GM18858 (cell line): ENCODE measurements at regions not wholly inside any gene's neighbourhood (a gene's known extent, or its start where the extent isn't known, plus 50 kb on each side); places are given as distances from the start of the nearest gene placed in this dataset.

ENCODE experiments used
- ATAC-seq: cut with Tn5 transposase; IDR thresholded peaks from one replicate; pipeline ENCODE4 v1.9.1; 2021; ENCODE audit not compliant: unreplicated experiment

DNA sequence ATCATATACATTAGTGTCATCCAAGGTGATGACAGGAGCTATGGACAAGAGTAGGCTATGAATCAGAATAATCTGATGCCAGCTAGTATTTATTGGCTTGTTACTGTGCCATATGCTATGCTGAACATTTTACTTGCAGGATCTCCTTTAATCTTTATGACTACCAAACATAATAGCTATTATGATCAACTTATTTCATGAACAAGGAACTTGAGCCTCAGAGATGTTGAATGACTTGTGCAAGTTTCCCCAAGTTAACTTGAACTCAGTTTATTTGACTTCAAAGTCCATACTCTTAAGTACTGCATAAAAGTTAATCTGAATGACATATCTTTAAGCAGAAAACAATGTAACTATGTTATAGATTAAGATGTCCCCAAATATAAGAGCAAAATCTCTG lies 178.8 kb upstream of the ARHGAP20 start:
- no peak for ATAC-seq

DNA sequence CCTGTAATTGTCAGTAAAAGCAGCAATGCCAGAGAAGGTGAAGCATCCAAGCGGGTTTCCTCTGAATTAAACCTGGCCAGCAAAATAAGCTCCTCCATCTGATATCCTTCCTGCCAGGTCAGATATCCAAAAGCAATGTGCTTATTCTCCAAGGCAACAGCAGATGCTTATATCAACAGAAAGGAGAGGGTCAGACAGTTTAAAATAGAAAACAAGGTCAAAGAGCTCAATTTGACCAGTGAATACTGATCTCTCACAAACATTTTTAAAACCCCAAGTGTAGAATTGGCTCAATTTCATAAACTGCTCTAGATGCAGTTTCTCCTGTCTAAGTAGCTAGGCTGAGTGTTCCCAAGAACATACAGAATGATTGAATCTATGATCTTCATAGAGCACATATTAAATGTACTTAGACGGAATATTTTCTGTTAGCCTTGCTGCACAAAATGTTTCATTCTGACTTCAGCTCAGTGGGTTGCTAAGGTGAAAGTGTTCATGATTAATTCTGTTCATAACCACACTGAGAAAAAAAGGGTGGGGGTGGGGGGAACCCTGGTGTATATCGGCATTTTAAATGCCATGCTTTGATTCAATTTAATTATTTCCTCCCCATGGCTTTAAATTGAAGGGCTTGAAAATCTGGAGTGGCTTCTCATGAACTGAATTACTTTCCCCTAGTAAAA lies 174.2 kb upstream of the ARHGAP20 start:
- no peak for ATAC-seq

DNA sequence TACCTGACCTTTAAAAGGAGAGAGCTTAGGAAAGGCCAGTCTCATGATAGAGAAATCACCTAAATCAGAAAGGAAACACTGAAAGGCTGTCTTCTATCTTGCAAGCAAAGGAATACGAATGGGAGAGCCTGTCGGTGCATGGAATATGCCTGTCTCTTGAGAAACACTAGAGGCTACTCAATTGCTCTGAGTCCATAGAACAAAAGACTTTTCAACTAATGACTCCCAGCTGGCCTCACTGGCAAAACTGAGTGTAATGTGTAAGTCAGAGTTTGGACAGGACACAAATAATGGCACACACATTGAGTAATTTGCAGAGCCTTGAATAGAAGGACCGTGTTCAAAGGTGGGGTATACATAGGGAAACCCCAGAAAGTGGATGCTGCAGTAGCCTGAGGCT lies 171.0 kb upstream of the ARHGAP20 start:
- ATAC-seq: no peak

DNA sequence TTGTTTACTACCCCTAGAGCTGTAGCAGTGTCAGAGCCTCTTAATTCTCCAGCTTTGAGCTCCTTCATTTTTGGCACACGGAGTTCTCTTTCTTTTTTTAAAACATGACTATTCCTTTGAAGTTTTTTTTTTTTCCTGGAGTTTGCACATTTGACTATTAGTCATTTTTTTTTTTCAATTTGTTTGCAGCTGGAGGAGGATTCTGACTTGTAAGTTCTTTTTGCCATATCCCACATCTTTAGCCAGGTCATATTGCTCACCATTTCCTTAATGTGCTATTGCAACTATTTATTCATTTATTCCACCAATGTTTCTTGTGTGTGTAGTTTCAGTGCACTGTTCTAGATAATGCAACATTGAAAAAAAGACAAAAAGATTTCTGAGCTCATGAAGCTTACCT lies 166.3 kb upstream of the ARHGAP20 start:
- no peak for ATAC-seq

DNA sequence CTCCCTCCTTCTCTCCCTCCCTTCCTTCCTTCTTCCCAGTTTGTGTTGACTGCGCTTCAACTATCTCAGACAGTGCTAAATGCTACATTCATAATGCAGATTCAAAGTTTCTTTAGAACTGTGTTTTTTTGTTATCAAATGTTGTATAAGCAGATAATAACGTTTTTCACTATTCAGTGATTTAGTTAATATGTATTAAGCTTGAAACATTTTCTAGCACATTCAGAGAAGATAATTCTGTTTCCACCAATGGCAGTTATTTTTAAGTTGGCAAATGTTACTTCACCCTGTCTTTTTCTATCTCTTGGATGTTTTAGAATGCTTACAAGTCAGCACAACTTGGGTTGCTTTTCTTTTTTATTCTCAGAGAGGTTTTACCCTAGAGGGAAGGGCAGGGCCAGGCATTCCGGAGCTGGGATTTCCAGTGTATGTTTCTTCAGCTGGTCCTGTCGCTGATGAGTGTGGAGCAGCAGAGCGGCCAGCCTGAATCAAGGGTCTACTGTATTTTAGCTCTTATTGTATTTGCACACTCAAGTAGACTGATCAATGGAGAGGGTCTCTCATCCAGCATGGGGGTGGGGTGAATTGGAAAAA lies 162.3 kb upstream of the ARHGAP20 start:
- no peak for ATAC-seq

DNA sequence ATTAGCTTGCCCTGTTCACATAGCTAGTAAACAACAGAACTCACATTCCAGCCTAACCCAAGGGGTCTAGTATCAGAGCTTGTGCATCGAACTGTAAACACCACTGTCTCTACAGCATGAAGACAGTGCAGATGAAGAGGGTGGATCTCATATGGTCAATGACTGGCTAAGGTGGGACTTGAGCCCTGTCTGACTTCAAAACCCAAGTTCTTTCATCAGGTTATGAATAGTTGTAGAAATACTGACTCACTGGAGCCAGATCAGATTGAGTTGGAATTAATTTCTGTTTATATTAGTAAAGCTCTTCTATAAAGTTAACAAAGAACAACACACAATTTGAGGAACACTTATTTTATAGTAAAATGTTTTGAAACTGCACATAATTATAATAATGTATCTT lies 161.7 kb upstream of the ARHGAP20 start:
- ATAC-seq: no peak

DNA sequence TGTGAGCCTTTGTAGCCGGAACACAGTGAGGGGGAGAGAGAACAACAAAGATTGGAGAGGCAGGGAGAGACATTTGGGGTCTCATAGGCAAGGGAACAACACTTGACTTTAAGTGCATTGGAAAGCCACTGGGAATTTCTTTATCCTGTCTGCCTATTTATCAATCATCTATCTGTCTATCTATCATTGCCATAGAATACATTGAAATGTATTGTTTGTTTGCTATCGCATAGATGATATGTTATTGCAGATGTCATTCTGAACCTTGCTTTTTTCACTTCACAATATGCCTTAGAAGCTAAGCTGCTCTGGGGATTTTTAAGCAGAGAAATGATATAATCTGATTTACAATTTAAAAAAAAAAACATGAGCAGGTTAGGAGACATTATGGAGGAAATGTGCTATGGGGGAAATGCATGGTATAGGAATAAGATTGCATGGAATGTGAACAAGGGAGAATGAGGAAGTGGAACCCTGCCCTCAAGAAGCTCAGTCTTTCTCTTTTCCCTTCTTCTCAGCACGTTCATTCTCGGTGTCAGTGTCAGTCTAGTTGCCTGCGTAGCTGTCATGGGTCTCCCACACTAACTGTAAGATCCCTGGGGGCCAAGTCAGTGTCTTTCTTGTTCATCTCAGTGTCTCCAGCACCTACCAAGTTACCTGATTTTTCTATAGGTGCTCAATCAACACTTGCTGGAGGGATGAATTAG lies 158.7 kb upstream of the ARHGAP20 start:
- ATAC-seq: no peak

DNA sequence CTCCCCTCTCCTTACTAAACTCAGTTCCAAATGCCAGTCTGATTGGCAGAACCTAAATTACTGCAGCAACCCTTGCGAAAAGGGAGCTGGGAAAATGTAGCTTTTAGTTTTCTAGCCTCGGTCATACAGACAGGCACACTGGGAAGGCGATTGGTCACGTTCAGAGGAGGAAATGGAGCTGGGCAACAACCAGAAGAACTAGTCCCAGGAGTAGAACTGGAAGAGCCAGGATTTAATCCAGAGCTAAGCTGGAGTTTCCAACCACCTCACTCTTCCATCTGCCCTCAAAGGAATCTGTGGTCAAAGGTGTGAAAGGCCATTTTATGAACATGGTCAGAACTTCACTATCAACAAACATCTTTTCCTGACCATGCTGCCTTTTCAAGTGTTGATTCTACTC lies 155.7 kb upstream of the ARHGAP20 start:
- ATAC-seq: no peak

DNA sequence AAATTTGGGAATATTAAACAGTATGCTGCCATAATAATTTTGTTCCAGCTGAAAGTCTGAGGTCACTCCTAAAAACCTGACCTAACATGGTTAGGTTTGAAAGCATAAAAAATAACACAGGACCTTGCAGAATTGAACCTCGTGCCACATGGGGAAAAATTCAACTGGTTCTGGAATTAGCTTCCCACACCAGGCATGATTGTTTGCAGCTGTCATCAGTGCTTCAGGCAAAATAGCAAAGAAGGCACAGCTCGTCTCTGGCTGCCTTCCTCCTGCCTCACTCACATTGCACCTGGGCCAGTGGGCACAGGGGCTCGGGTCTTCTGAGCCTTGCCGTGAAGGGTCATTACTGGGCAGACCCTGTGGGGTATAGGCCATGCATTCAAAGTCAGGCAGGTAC lies 153.8 kb upstream of the ARHGAP20 start:
- no peak for ATAC-seq

DNA sequence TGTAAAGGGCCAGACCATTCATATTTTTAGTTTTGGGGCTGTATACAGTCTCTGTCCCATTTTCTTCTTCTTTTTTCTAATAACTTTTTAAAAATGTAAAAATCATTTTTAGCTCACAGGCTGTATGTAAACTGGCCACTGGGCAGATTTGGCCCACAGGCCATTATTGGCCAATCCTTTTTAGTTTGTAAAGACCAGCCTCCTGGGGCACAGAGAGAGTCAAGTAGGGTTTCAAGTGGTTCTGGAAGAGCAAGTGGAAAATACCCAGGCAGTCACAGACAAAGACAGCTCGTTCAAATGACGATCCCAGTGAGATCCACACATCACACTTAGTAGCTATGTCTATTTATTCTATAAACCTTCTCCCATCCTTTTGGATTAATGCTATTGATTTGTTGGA lies 150.2 kb upstream of the ARHGAP20 start:
- ATAC-seq: no peak

DNA sequence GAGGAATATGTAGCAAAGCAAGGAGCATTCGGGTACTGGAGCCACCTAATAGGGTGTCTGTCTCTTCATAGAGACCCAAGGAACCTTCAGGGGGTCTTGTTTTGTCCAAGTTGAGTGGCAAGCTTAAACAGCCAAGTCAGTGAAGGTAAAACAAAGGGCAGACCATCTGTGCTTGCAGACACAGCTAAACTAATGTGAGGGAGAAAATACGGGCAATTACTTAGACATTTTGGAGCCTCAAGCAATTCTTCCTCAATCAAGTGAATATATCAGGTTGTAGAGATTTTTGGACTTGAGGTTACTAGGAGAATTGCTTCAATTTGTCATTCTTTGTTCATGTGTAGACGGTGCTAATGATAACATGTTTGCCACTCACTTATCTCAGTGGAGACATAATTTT lies 148.2 kb upstream of the ARHGAP20 start:
- no peak for ATAC-seq

DNA sequence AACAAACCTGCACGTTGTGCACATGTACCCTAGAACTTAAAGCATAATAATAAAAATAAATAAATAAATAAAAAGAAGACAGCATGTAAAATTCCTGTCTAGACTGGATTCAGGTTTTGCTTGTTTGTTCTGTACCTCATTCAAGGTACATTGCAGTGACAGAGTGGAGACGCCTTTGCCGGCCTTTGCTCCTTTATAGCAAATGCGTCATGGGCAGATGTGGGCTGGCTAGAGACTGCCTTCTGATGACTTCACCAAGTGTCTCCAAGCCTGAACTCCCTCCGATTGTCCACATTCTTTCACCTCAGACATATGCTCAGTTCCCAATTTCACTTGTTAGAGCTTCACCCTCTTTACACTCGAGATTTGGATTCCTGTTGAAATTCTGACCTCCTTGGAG lies 147.8 kb upstream of the ARHGAP20 start:
- no peak for ATAC-seq

DNA sequence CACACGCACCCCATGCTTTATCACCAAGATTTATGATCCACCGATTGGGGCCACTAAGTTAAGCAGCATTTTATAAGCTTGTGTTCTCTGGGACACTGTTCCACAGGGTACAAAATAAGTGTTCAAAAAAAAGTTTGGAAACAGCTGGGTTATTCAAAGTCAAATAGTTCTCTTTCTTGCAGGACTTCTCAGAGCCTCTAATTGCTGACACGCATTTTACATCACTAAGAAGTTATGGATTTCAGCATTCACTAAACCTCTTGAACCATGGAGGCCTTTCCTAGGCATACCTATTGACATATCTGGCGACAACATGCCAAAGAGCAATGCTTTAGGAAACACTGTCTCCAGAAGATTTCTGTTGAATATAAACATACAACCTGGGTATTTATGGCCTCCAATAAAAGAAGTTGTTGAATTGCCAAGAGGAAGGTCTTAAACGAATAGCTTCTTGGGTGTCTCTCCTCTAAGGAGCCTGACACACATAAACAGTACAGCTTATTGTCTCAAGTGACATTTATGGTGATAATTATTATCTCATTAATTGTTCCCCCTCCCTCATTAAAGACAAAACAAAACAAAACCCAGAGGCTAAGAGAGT lies 147.1 kb upstream of the ARHGAP20 start:
- ATAC-seq: no peak

DNA sequence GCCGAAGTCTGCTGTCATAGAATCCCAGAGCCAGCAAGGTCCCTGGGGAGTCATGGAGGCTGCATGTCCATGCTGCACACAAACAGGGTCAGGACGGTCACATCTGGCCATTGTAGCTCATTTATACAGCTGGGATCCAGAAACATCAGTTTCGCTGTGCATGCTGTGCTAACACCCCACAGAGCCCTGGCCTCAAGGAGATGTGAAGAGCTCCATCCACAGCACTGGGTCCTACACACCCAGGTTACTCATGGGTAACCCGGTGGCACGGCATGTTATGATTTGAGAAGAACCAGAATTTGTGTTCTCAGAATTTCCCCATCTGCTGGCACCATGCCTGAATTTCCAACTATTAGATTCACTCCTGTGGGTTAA lies 146.3 kb upstream of the ARHGAP20 start:
- ATAC-seq: peak; percentile 59

DNA sequence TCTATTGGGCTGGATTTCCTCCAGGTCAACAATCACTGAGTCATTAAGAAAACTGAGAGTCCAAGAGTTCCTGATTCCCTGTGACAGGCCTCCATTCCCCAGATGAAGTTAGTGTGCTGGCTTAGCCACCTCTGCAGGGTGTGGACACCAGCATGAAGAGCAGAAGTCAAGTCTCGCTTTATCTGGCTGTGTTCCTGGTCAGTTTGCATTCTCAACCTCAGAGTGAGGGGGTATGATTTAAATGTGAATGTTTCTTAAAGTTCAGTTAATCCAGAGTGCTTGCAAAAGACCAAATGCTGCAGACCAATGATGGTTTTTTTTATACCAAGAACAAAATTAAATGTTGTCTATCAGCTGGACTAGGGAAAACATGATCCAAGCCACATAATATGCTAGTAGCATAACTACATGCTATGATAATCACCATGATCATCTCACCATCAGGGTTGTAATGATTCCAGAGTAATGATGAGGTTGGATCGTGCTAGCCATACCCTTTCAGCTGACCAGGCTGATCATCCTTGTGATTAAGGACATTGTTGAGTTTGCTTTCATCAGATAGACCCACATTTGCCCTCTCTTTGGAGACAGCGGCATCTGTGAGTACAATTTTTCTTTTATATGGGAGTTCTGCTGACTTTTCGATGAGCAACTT lies 145.8 kb upstream of the ARHGAP20 start:
- ATAC-seq: no peak

DNA sequence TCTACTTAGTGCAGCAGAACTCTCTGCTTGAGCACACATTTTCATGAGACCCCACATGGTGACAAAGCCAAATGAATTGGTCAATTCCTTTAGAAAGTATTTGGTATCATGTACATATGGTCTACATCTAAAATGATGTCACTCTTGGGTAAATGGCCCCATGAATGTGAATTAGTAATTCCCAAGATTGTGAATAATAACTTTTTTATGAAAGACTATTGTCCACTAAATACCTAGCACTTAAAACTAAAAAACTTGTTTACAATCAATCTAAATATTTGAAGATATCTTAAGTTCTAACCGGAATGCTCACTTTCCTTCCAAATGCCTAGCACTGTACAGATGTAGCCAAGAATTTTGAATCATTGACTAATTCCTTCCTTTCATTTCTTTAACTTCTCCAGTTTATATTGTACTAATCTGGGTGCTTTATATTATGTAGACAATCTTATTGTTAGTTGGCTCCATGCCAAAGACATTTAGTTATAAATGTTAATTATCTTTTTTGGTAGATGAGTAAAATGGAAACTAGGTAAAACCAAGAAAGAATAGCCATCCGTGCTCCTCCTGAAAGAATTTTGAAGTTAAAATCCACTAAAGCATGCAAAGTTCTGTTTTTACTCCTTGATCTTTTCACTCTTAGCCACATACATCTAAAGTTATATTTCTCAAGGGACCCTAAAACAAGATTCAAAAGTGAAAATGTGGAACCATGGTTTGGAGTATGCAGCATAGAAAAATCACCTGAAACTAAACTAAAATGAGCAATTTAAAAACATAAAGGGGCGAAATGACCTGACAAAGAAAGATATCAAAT lies 145.0 kb upstream of the ARHGAP20 start:
- ATAC-seq: peak; percentile 46

DNA sequence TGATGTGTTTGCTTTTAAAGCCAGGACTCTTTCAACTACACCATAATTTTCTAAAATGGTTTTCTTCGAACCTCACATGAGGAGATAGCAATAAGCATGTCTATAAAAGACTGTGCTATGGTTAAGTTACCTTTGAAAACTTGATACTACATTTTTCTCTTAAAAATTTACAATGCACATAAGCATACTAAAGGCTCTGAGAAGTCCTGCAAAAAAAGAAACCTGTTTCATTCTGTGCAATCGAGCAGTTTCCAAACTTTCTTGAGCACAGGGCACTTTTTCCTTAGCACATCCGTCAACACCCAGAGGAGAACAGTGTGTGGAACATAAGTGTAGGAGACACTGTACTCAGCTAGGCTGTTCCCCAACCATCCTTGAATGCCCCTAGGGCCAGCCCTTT lies 144.1 kb upstream of the ARHGAP20 start:
- ATAC-seq: no peak

DNA sequence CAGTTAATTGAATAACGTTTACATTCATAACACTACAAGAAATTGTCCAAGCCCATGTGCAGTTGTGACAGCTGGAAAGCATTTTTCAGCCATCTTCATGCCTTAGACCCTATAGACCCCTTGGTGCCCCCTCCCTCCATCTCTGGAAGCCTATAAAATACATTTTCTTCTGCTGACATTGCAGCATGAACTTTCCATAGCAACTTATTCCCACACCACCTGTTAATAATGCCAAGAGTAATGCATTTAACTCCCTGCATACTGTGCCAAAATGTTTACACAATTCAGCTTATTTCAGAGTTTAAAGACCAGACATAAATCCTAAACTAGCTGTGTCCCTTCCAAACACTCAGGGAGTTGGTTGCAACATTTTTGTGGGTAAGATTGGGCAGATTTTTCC lies 143.0 kb upstream of the ARHGAP20 start:
- ATAC-seq: no peak

DNA sequence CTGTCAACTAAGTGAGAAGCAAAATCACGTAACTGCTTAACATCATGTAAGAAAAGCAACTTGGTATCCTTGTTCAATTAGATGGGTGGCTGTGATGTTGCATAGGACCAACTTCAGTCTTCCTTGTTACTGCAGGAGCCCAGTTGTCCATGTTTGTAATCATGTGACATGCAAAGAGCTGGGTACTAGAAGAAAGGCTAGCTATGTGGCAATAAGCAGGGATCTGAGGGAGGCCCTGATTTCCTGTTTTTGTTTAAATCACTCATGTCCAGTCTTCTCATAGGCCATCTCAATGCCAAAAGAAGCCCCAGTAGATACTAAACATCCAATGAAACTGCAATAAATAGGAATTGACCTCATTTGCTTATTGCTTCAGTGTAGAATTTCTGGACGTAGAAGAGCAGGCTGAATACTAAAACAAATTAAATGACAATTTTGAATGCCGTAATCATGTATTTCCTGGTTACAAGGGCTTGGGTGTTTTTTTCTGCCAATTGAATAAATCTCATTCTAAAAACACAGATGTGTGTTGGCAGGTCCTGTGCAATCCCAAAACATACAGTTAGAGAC lies 140.8 kb upstream of the ARHGAP20 start:
- ATAC-seq: no peak

DNA sequence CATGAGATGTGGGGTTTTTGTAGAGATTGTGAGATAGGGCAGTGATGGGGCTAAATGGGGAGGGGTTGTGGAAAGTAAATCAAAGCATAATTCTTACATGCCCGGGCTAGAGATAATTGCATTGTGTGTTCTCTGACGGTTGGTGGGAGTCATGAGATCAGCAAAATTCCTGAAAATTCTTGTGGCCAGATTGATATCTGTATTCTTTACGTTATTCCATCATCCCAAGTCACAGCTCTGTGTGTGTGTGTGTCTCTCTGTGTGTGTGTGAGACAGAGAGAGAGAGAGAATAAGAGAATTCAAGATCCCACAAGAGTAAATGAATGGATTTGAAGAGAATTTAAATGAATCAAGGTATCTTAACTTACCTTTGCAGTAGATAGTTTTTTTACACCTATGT lies 138.6 kb upstream of the ARHGAP20 start:
- ATAC-seq: no peak
